HG03460 (cell line): ENCODE measurements at regions not wholly inside any gene's neighbourhood (a gene's known extent, or its start where the extent isn't known, plus 50 kb on each side); places are given as distances from the start of the nearest gene placed in this dataset.
A peak's percentile ranks its signal among the peaks of the same experiment; 100 is the strongest.

Experiments
- ATAC-seq: cut with Tn5 transposase; IDR thresholded peaks from one replicate; pipeline ENCODE4 v1.9.1; 2021; ENCODE audit not compliant: unreplicated experiment

GRCh38 chr2:7824211-7824610, 857.6 kb upstream of the ID2 start:
- no peak for ATAC-seq

- no peak for ATAC-seq
Measured at GRCh38 chr2:7825591-7826312, 856.1 kb upstream of the ID2 start.

GRCh38 chr2:7826656-7827055, 855.2 kb upstream of the ID2 start:
- ATAC-seq = no peak

- ATAC-seq = no peak
Measured at GRCh38 chr2:7829241-7829640, 852.6 kb upstream of the ID2 start.

- ATAC-seq = no peak
Measured at GRCh38 chr2:7830616-7831015, 851.2 kb upstream of the ID2 start.

GRCh38 chr2:7835151-7835550, 846.7 kb upstream of the ID2 start:
- ATAC-seq = no peak

- ATAC-seq = peak; percentile 87
Measured at GRCh38 chr2:7835693-7836680, 845.9 kb upstream of the ID2 start.

GRCh38 chr2:7837237-7837760, 844.6 kb upstream of the ID2 start:
- no peak for ATAC-seq

GRCh38 chr2:7838669-7839068, 843.2 kb upstream of the ID2 start:
- ATAC-seq = no peak

GRCh38 chr2:7840651-7841380, 841.0 kb upstream of the ID2 start:
- ATAC-seq = no peak

- ATAC-seq = no peak
Measured at GRCh38 chr2:7841751-7842150, 840.1 kb upstream of the ID2 start.

- no peak for ATAC-seq
Measured at GRCh38 chr2:7844414-7844965, 837.4 kb upstream of the ID2 start.

GRCh38 chr2:7845332-7845731, 836.5 kb upstream of the ID2 start:
- no peak for ATAC-seq

- ATAC-seq = no peak
Measured at GRCh38 chr2:7846607-7847006, 835.2 kb upstream of the ID2 start.

- ATAC-seq = no peak
Measured at GRCh38 chr2:7847321-7847720, 834.5 kb upstream of the ID2 start.

- no peak for ATAC-seq
Measured at GRCh38 chr2:7849027-7849426, 832.8 kb upstream of the ID2 start.

- ATAC-seq = no peak
Measured at GRCh38 chr2:7849531-7849930, 832.3 kb upstream of the ID2 start.

GRCh38 chr2:7852546-7852945, 829.3 kb upstream of the ID2 start:
- ATAC-seq = no peak

- ATAC-seq = no peak
Measured at GRCh38 chr2:7857904-7858303, 824.0 kb upstream of the ID2 start.

GRCh38 chr2:7858624-7859023, 823.2 kb upstream of the ID2 start:
- no peak for ATAC-seq

GRCh38 chr2:7860693-7861092, 821.2 kb upstream of the ID2 start:
- ATAC-seq = no peak
